GM19463 (cell line): ENCODE measurements at regions not wholly inside any gene's neighbourhood (a gene's known extent, or its start where the extent isn't known, plus 50 kb on each side); places are given as distances from the start of the nearest gene placed in this dataset.
"Not testable (repeated sequence)": the region's sequence is repeated elsewhere in the genome, so short reads cannot be mapped to it uniquely, and the experiment has no call there.

Source experiments
- ATAC-seq: cut with Tn5 transposase; IDR thresholded peaks from one replicate; pipeline ENCODE4 v1.9.1; 2021; ENCODE audit warnings: mild to moderate bottlenecking, moderate library complexity; ENCODE audit not compliant: unreplicated experiment

GRCh38 chrX:104391906-104392305 is 137.2 kb upstream of the ESX1 start:
- ATAC-seq: no peak

- no peak for ATAC-seq
These were observed 122.2 kb upstream of the ESX1 start for GRCh38 chrX:104376937-104377336.

GRCh38 chrX:104372547-104372946 is 117.8 kb upstream of the ESX1 start:
- ATAC-seq: no peak

- ATAC-seq: no peak
These were observed 115.4 kb upstream of the ESX1 start for GRCh38 chrX:104370089-104370488.

- ATAC-seq: not testable (repeated sequence)
These were observed 106.0 kb upstream of the ESX1 start for GRCh38 chrX:104360774-104361173.

GRCh38 chrX:104359124-104359523 is 104.4 kb upstream of the ESX1 start:
- no peak for ATAC-seq

- ATAC-seq: no peak
These were observed 96.5 kb upstream of the ESX1 start for GRCh38 chrX:104351173-104351769.

- no peak for ATAC-seq
These were observed 93.1 kb upstream of the ESX1 start for GRCh38 chrX:104347860-104348259.

- ATAC-seq: peak; percentile 85
These were observed 88.8 kb upstream of the ESX1 start for GRCh38 chrX:104343428-104344129.

- no peak for ATAC-seq
These were observed 87.3 kb upstream of the ESX1 start for GRCh38 chrX:104342065-104342464.

GRCh38 chrX:104335756-104336155 is 81.0 kb upstream of the ESX1 start:
- no peak for ATAC-seq

- ATAC-seq: no peak
These were observed 80.2 kb upstream of the ESX1 start for GRCh38 chrX:104334971-104335370.

- no peak for ATAC-seq
These were observed 76.2 kb upstream of the ESX1 start for GRCh38 chrX:104330966-104331365.

GRCh38 chrX:104329731-104330130 is 75.0 kb upstream of the ESX1 start:
- ATAC-seq: no peak

GRCh38 chrX:104325213-104325585 is 70.5 kb upstream of the ESX1 start:
- no peak for ATAC-seq

- ATAC-seq: no peak
These were observed 69.9 kb upstream of the ESX1 start for GRCh38 chrX:104324461-104325212.

- no peak for ATAC-seq
These were observed 64.6 kb upstream of the ESX1 start for GRCh38 chrX:104319346-104319745.

GRCh38 chrX:104318330-104319009 is 63.7 kb upstream of the ESX1 start:
- ATAC-seq: no peak

GRCh38 chrX:104316739-104317138 is 62.0 kb upstream of the ESX1 start:
- no peak for ATAC-seq

- ATAC-seq: no peak
These were observed 60.8 kb upstream of the ESX1 start for GRCh38 chrX:104315555-104315954.

- ATAC-seq: no peak
These were observed 56.0 kb upstream of the ESX1 start for GRCh38 chrX:104310657-104311254.
